ENCODE measurements at regions not wholly inside any gene's neighbourhood (a gene's known extent, or its start where the extent isn't known, plus 50 kb on each side); places are given as distances from the start of the nearest gene placed in this dataset.

DNA sequence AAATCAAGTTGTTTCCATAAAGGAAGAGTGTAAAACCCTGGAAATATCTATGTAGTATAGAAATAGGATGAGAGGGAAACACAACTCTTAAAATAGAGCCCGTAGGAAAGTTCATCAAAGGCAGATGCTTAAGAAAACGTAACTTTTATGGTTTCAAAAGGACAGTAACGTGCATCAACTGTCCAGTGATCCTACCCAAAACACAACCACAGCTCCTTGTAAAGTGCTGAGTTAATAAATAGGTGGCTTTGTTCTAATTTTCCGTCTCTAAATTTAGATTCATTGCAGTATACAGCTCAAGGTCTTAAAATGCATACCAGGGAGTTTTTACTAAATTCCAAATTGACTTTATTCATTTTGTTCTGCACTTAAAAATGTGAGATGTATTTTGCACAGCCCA, 282.1 kb upstream of the ID2 start:
- no peak for DNase-seq

DNA sequence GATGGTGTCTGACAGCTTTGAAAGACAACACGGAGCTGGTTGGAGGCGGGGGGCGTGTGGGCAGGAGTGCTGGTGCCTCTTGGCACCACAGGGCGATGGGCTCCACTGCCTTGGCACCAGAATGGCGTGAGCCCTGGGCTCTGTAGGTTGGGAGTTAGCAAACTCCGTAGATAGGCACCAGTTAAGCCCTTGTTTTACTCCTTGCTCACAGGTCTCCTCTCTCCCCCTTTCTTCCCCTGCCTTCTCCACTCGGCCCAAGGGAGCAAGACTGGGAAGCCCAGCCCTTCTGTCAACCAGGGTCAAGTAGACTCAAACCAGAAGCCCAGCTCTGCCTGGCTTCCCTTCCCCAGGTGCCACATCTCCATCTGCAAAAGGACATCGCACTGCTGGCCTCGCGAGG, 281.7 kb upstream of the ID2 start:
- no peak for DNase-seq

DNA sequence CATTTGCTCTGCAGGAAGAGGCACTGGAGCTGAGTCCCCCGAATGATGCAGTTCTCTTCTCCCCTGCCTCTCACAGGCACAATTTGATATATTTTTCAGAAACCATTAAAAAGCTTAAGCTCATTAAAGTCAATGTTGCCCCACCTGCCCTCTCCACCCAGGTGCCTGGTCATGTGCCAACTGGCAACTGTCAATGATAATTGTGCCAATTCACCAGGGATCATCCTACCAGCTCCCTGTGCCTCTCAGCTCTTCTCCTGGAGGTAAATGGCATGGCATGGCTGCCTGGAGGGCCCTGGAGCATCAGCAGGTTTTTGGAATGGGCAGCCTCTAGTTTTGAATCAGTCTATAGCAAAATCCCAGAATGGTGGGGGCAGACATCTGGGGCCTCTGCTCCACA, 279.6 kb upstream of the ID2 start:
- no peak for DNase-seq

DNA sequence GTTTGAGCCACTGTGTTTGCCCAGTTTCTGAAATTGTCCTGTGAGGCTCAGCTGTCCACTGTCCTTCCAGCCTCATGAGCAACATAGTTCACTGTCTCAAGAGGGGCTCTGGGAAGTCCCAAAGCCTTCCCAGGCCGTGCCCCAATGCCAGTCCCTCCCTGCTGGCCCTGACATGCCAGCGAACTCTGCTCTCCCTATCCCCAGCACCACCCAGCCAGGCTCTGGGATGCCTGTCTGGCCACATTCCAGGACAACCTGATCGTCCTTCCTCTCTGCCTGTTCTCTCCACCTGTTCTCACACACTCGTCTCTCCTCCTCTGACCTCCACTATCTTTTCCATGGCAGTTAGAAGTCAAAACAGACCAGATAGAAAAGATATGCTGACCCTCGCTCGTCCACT, 278.0 kb upstream of the ID2 start:
- DNase-seq = no peak

DNA sequence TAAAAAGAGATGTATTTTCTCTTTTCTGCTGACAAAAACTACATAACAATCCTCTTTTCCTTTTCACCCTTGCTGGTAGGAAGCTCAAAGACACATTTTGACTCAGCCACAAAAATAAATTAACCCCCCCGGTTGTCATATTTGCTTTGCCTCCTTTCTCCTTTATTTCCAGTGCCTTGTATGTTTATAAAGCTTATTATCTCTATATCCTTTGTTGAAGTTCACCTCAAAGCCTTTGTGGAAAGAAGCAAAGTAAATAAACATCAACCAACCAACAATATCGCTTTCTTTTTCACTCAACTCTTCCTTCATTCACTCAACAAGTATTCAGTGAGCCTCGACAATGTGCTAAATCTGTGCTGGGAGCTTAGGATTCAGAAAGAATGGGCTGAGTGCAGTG, 276.5 kb upstream of the ID2 start:
- no peak for DNase-seq

DNA sequence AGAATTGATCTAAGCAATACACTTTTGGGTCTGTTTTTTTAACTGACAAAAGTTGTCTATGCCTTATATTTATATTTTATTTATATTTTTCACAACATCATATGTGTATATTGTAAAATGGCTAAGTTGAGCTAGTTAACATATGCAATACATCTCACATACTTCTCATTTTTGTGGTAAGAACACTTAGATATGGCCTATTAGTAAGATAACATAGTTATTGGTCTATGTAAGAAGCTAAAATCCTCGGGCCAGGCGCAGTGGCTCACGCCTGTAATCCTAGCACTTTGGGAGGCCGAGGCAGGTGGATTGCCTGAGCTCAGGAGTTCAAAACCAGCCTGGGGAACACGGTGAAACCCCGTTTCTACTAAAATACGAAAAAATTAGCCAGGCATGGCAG, 275.6 kb upstream of the ID2 start:
- DNase-seq = no peak

DNA sequence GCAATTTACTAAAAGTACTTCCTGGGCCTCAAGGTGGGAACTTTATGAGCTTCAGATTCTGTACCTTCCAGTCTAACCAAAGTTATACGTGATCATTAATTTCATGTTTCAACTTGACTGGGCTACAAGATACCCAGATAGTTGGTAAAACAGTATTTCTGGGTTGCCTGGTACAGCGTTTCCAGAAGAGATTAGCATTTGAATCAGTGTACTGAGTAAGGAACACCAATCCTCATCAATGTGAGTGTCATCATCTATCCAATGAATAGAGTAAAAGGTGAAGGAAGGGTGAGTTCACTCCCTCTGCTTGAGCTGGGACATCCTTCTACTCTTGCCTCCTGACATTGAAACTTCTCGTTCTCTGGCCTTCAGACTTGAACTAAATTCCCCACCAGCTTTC, 274.5 kb upstream of the ID2 start:
- DNase-seq = no peak

DNA sequence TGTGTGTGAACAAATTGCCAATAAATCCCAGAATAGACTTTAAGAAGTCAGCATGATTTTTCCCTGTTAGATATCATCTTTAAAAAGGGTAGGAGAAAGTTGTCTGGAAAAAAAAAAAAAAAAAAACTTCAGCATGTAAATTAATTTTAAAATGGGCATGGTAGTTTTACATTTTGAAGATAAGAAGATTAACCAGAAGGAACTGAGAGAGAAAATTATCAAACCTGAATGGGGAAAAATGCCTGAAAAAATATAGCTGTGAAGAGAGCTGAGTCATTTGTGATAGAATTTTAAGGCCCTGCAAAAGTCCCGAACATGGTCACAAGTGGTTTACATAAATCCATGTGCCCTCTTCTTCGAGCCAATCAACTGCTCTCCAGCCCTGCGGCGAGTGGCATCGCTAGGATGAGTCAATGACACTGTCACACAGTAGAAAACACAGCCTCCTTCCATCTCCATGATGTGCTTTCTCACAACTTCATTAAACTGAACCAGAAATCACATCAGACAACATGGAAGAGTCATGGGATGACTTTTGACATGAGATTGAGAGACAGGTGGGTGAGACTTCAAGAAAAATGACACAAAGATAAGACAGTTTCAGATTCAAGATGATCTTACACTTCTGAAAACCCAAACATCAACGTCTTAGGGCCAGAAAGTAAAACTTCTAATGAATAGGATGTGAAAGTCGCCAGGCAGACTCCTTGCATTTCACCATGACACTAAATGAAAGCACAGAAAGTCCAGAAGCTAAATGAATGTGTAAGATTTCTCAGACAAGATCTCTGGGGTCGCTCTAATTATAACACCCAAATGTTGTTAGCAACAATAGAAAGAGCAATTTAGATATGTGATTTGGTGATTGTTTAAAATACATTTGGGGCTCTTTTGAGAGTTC, 273.0 kb upstream of the ID2 start:
- DNase-seq = peak; percentile 86

DNA sequence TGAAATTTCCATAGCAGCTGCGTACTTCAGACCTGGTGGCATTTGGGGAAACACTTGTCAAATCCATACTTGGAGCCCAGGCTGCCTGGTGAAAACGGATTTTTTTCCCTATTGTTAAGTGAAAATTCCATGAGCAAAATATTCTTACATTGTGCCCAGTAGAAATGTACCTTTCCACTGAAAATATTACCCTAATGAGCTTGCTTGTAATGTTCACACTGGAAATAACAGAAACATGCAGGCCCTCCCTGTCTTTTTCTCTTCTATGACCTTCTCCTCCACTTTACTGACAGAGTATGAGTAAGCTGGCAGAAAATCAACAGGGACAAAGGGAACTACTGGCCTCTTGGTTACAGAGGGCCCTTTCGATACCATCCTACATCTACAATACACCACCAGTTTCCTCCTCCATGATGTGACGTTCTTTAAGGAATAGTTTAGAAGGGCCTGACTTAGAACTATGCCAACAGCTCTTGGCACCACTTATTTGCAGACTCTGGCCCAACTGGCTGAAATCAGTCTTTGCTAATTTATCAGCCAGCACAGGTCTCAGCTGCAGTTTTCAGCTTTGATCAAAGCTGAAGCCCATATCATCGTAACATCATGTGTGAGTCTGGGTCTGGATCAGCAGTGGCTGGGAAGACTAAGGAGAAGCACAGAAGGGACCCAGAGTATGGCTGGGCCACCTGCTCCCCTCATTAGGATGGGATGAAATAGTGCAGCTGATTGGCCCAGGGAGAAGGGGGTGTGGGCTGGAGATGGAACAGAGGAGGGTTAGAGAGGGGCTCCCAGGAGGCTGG, 272.2 kb upstream of the ID2 start:
- no peak for DNase-seq

DNA sequence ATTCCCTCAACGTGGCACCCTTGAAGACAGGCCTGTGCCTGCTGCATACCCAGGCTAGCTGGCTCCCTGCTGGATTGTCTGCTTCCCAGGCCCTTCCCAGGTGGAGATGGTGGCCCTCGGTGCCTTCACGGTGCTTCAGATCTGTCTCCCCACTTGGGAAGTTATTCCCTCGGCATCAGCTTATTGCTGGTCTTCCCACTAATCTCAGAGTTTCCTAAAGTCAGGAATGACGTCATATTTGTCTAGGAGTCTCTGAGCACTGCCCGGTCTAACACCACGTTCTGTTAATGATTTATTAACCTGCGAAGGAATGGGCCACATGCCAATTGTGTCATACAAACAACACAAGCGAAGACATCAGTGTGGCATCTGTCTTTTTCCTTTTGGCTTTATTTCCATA, 269.8 kb upstream of the ID2 start:
- DNase-seq = no peak

DNA sequence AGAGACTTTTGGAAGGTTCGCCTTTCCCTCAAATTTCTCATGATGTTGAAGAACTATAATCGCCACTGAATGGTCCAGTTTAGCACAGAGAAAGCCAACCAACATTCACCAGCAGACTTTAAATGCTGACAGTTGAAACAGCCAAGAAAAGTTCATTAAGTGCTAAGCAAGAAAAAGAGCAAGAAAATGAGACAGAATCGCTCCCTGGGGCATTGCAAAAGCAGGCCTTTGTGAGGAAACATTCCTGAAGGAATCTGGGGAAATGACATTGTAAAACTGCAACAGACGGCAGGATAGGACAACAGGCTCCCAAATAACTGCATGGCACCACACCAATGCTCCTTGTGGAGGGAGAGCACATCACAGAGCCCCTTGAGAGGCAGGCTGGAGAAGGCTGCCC, 269.3 kb upstream of the ID2 start:
- DNase-seq = no peak

DNA sequence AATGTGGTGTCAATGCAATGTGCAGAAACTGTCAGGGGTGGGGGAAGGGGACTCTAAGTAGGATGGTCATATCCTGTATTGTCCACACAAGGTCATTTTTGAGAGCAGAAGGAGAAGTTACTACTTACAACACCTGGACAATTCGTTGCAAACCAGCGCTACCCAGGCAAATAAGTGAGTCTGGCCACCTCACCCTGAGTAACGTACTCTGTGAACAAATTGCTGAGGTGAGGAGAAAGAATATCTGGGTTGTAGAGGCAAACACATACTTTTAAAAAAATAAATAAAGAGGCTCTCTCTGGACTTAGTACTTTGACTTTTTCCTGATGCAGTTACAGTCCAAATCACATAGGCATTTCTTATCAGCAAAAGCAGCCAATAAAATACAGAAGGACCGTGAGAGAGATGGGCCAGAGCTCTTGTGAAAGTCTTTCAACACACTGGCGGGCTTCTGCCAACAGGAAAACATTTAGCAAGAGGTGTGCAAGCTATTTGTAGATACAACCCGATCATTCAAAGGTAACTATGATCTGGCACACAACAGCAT, 268.2 kb upstream of the ID2 start:
- no peak for DNase-seq

DNA sequence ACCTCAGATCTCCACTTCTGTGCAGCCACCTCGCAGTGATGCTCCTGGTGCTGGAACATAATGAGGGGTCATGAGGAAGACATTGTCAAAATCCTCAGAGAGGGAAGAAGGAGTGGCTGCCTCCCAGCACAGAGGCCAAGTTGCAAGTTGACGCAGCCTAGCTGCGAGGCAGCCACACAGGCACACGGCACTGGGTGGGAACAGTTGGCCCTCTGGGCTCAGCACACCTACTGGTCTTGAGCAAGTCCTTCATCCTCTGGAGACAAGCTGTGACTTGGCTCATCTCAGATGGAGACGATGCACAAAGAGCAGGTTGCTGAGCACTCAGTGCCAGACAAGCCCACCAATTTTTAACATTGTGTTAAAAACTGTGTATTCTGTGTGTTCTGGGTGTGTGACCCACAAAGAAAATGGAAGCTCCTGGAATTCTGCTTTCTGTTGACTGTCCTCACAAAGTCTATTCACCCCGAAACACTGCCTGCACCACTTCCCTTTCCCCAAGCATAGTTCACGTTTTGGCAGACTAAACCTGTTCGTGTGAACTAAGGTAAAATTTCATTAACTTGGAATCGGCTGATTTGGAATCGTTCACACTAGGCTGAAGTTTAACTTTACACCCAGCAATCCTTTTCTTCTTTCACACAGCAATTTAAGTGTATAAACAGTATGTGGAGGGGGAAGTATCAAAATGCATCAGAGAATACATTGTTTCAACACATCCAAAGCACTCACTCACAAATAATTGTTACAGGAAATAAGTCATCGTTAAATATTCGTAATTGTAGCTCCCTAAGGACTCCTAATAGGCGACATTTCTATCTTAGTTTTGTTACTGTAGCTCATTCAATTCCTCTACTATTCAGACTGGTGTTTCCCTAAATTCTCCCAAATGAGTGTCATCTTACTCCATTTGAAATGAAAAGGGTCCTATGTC, 266.6 kb upstream of the ID2 start:
- no peak for DNase-seq

DNA sequence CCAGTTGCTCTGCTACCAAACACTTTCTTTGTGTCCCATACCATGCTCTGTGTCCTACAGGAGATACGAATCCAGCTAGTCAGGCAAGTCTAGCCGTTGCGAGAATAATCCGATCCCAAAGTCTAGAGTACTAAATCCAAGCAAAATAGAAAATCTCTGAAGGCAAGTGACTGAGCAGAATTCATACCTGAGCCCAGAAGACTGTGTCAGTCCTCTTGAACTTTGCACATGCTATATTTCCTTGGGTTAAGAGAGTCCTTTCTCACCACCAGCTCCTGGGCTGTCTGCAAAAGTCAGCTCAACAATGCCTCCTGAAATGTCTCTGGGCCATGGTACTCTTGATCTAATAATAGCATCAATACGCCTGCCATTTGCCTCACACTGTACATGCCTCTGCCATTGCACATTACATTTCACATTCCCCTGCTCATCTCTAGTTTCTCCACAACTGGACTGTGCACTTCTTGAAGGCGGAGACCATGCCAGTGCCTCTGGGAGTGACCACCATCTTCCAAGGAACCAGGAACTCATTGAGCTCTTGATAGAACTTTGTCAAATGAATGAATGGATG, 265.8 kb upstream of the ID2 start:
- no peak for DNase-seq

DNA sequence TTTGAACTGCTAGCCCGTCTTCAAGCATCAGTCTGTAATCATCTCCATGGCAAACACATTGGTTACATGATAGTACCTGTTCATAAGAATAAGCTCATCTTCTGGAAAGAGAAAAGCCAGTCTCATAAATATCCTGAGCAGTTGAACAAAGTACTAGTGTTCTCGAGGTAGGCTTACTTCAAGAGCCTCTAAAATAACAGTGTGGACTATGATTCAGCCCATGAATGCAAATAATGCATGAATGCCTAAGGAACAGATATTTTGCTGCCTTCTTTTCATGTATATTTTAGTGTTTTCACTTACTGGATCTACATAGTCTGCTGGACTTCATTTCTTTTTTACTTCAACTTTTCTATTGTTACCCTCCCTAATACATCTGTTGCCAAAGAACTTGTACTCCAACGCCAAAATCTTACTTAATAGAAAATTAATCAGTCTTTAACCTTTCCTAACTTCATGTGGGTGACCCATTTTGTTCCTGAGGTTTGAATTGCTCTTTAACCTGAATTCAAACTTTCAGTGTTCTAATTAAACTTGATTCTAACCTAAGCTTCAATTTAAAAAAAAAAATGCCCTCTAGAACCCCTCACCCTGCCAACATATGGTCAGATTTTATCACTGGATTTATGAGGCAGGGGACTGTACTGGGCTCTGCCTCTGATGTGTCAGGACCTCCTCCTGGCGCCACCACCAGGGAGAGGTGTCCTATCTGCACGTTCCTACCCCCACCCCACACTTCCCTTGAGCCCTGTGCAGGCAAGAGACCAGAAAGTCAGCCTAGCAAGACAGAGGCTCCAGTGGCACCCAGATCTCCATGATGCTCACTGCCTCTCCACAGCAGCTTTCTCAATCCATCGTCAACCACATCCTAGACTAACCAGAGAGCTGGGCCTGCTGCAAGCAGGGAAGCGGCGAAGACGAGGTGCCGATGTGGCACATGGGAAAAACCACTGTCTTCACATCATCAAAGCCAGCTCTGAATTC, 264.7 kb upstream of the ID2 start:
- DNase-seq = no peak

DNA sequence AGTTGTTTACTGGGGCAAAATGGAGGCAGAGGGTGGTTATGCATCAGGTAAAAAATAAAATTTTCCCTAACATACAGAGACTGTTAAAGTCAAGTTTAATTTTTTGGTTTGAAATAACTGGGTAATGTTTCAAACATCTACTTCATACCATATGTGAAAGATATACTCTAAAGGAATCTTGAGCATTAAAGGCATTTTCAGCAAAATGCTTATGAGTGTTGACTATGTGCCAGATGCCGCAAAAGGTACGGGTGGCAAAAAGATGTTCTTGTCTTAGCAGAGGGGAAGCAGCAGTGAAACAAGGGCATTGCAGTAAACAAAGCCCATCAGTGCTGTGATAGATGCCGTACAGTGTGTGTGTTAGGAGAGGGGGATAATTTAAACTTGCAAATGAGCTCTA, 263.1 kb upstream of the ID2 start:
- DNase-seq = no peak

DNA sequence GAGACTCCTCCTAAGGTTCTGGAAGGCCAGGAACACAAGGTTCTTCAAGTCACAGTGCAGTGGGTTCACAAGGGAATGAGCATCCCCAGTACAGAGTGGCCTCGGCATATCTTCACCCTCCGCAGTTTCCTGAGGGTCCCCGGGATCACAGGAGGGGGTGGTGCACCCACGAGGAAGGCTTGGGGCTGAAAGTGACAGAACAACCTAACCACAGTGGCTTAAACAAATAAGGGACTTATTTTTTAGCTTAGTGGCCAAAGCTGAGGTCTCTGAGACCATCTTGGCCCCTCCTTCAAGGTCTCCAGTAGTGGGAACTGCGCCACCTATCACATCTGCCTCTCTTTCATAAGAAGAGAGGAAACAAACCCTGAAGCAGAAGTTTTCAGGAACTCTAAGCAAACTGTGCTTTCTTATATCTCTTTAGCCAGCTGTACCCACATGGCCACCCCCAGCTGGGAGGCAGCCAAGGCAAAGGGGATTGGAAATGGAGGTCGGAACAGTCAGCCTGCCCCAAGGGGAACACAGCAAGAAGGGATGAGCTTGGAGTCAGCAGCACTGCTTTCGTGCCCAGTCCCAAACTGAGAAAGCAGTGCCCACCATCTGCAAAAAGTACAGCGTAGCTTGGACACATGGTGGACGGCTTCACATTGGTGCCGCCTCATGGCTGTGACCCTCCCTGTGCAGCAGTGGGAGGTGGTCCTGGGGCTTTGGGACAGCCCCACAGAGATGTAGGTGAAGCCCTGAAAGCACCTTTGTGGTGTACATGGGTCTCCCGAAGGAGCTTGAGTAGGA, 260.0 kb upstream of the ID2 start:
- no peak for DNase-seq

DNA sequence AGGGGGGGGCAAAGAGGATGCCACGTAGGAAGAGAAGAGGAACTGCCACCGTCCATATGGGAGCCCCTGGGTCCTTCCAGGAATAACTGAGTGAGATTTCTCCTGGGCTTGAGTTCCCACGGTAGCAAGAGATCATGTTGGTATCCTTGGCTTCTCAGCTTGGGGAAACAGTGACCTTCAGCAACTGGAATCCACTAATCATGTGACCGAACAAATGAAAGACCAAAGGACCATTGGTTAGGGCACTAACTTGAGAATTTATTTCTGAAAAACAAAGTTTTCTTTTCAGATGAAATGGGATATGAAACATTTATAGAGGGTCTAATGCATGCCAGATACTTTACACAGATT, 259.4 kb upstream of the ID2 start:
- no peak for DNase-seq

DNA sequence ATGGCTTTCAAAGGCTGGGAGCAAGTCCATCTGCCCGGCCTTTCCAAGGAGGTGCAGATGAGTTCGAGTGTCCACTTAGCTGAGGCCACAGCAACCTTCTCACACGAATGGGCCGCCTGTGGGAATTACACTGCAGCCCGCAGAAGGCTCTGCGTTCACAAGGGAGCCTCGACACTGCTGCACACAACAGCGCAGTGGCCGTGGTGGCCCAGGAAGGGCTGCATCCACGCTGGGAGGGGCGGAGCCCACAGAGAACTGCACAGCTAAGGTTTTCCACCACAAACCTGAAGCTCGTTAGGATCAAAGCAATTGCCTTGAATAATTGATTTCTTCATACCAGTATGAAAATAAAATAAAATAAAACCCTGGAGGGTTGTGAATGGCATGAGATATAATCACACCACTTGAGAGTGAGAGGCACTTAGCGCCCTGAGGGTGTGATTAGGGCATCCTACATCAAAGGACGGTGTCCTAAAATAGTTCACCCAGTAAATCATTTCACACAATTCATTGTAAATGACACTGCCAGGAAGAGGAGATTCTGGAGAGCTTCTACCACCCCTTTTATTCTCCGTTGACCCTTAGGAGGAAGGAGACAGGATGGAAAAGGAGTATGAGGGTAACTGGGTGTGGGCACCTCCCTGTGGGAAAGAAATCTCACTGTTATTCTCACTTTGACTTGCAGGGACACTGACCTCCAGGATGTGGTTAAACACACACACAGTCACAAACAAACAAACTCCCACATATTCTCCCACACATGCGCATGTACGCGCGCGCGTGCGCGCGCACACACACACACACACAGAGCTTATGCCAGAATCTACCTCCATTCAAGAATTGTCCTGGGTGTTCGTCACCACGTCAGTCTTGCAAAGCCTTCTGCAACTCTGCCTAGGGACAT, 256.6 kb upstream of the ID2 start:
- peak; percentile 18 for DNase-seq
